Lower lobe of right lung (tissue), 2 donors: ENCODE measurements at regions not wholly inside any gene's neighbourhood (a gene's known extent, or its start where the extent isn't known, plus 50 kb on each side); places are given as distances from the start of the nearest gene placed in this dataset.

ENCODE experiments used
- ATAC-seq, 2 donors: fragments of 200-7000 bp; cut with Tn5 transposase; one replicate each; pipeline ENCODE4 v1.9.1; 2020 to 2022; ENCODE audit warnings: mild to moderate bottlenecking in 2 of 2, moderate library complexity in 2 of 2
- DNase-seq: peaks from one replicate; pipeline ENCODE4 v3.0.0-alpha.2; 2020
- H3K27ac ChIP-seq: fragments of 200-600 bp; one replicate; pipeline ENCODE4 v1.8.0; 2022
- H3K27me3 ChIP-seq: fragments of 200-600 bp; one replicate; pipeline ENCODE4 v1.8.0; 2022; ENCODE audit warnings: low read depth
- H3K36me3 ChIP-seq: fragments of 200-600 bp; one replicate; pipeline ENCODE4 v1.8.0; 2022; ENCODE audit warnings: mild to moderate bottlenecking
- H3K4me1 ChIP-seq: fragments of 200-600 bp; one replicate; pipeline ENCODE4 v1.8.0; 2022
- H3K4me3 ChIP-seq: fragments of 200-600 bp; one replicate; pipeline ENCODE4 v1.8.0; 2022; ENCODE audit warnings: mild to moderate bottlenecking
- H3K9me3 ChIP-seq: fragments of 200-600 bp; one replicate; pipeline ENCODE4 v1.8.0; 2022
- CTCF ChIP-seq: fragments of 200-600 bp; IDR thresholded peaks from one replicate; pipeline ENCODE4 v1.8.0; 2022; ENCODE audit warnings: antibody characterized with exemption, mild to moderate bottlenecking
- intact Hi-C: fragments of 100-400 bp; cut with DNase I; formaldehyde crosslinking; loops from one replicate; pipeline ENCODE4 v1.11.0; 2022
- donor health status: DM: no; HTN: yes; CAD: no; lungs with severe emphysema.

GRCh38 chr13:40432018-40432978 is 234.1 kb downstream of the FOXO1 start:
- H3K4me1 ChIP-seq = no peaks in the 10 kb centered on the region
- TF ChIP-seq CTCF = no peak
- H3K4me3 ChIP-seq = no peak overlapping the region
- H3K36me3 ChIP-seq = no peaks in the 10 kb centered on the region
- no peaks in the 10 kb centered on the region for H3K9me3 ChIP-seq
- ATAC-seq = no peak
- intact Hi-C loops = no loop called here
- H3K27ac ChIP-seq = no peak overlapping the region
- no peaks in the 10 kb centered on the region for H3K27me3 ChIP-seq
- DNase-seq = no peak

GRCh38 chr13:40433001-40433400 is 233.4 kb downstream of the FOXO1 start:
- no peak for ATAC-seq
- intact Hi-C loops = no loop called here
- no peak overlapping the region for H3K27ac ChIP-seq
- DNase-seq = no peak
- H3K36me3 ChIP-seq = no peaks in the 10 kb centered on the region
- no peaks in the 10 kb centered on the region for H3K9me3 ChIP-seq
- no peaks in the 10 kb centered on the region for H3K27me3 ChIP-seq
- peaks cover 2% of the 10 kb centered on the region for H3K4me1 ChIP-seq
- H3K4me3 ChIP-seq = no peak overlapping the region
- TF ChIP-seq CTCF = no peak

- DNase-seq = no peak
- intact Hi-C loops = no loop called here
- H3K27ac ChIP-seq = no peak overlapping the region
- peaks cover 8% of the 10 kb centered on the region for H3K4me1 ChIP-seq
- no peak overlapping the region for H3K4me3 ChIP-seq
- ATAC-seq = peak in 1 of 2 donors; percentile 49
- no peaks in the 10 kb centered on the region for H3K9me3 ChIP-seq
- no peaks in the 10 kb centered on the region for H3K27me3 ChIP-seq
- TF ChIP-seq CTCF = no peak
- no peaks in the 10 kb centered on the region for H3K36me3 ChIP-seq
These were observed 232.9 kb downstream of the FOXO1 start for GRCh38 chr13:40433577-40433976.

GRCh38 chr13:40434516-40435397 is 231.7 kb downstream of the FOXO1 start:
- H3K36me3 ChIP-seq = no peaks in the 10 kb centered on the region
- H3K4me1 ChIP-seq = peaks cover 17% of the 10 kb centered on the region
- TF ChIP-seq CTCF = no peak
- ATAC-seq = no peak
- H3K27ac ChIP-seq = no peak overlapping the region
- no peaks in the 10 kb centered on the region for H3K27me3 ChIP-seq
- H3K4me3 ChIP-seq = no peak overlapping the region
- DNase-seq = no peak
- no peaks in the 10 kb centered on the region for H3K9me3 ChIP-seq
- intact Hi-C loops = no loop called here

- H3K27me3 ChIP-seq = no peaks in the 10 kb centered on the region
- H3K9me3 ChIP-seq = no peaks in the 10 kb centered on the region
- peak overlapping the region; percentile 60 for H3K27ac ChIP-seq
- H3K36me3 ChIP-seq = no peaks in the 10 kb centered on the region
- DNase-seq (no peak), ATAC-seq (no peak)
- H3K4me1 ChIP-seq = peaks cover 38% of the 10 kb centered on the region
- TF ChIP-seq CTCF = no peak
- no peak overlapping the region for H3K4me3 ChIP-seq
- intact Hi-C loops = no loop called here
These were observed 228.3 kb downstream of the FOXO1 start for GRCh38 chr13:40438022-40438680.
